ENCODE measurements at regions not wholly inside any gene's neighbourhood (a gene's known extent, or its start where the extent isn't known, plus 50 kb on each side); places are given as distances from the start of the nearest gene placed in this dataset.

DNA sequence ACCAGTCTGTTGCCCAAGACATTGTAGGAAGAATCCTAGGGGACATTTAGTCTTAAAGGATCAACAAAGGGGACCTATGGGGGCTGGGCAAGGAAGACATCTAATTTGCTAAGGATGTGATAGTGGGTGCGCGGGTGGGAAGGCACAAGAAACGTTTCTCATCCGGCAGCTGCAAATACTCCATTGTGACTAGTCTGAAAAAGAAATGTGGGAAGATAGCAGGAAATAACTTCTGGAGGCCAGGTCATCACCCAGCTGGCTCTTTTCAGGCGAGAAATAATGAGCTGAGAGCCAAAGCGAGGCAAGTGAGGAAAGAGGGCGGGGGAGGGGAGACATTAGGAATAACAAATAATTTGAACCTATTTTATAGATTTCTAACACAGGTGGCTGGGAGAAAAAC, 70.3 kb upstream of the NCK2 start (continued):
- no peak for TF ChIP-seq FOSL1 (IDR thresholded peaks at IDR 0.05; ENCODE audit: insufficient read depth, low read depth, low read length)
- TF ChIP-seq, protein P1, sequence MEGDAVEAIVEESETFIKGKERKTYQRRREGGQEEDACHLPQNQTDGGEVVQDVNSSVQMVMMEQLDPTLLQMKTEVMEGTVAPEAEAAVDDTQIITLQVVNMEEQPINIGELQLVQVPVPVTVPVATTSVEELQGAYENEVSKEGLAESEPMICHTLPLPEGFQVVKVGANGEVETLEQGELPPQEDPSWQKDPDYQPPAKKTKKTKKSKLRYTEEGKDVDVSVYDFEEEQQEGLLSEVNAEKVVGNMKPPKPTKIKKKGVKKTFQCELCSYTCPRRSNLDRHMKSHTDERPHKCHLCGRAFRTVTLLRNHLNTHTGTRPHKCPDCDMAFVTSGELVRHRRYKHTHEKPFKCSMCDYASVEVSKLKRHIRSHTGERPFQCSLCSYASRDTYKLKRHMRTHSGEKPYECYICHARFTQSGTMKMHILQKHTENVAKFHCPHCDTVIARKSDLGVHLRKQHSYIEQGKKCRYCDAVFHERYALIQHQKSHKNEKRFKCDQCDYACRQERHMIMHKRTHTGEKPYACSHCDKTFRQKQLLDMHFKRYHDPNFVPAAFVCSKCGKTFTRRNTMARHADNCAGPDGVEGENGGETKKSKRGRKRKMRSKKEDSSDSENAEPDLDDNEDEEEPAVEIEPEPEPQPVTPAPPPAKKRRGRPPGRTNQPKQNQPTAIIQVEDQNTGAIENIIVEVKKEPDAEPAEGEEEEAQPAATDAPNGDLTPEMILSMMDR (IDR thresholded peaks at IDR 0.05; ENCODE audit: control extremely low read depth in 1 of 3, insufficient read depth in 1 of 3, low read depth in 1 of 3, low read length in 3 of 3) = no peak
- TF ChIP-seq SP2 (IDR thresholded peaks at IDR 0.05; ENCODE audit: low read length) = no peak
- no peak for TF ChIP-seq POLR2A (IDR thresholded peaks at IDR 0.05; ENCODE audit: control extremely low read depth in 1 of 2, low read depth in 2 of 2, low read length in 2 of 2)
- no peak for TF ChIP-seq TAF1 (IDR thresholded peaks at IDR 0.05; ENCODE audit: low read depth, low read length)
